B cell (primary cell): ENCODE measurements at regions not wholly inside any gene's neighbourhood (a gene's known extent, or its start where the extent isn't known, plus 50 kb on each side); places are given as distances from the start of the nearest gene placed in this dataset.

Experiments
- ATAC-seq: fragments of 200-7000 bp; cut with Tn5 transposase; one replicate; pipeline ENCODE4 v1.10.0; 2021; ENCODE audit warnings: low read depth, mild to moderate bottlenecking, moderate number of reproducible peaks, moderate library complexity
- CTCF ChIA-PET: fragments of 350-600 bp; sonication (Branson Sonifier 250); formaldehyde crosslinking; loops from one replicate; lab custom pipeline; 2021; ENCODE audit warnings: antibody characterized with exemption, inconsistent platforms; lab: Charles Lee
- POLR2A ChIA-PET: fragments of 350-600 bp; sonication (Branson Sonifier 250); formaldehyde crosslinking; loops from one replicate; lab custom pipeline; 2021; ENCODE audit warnings: antibody characterized with exemption; lab: Charles Lee
- DNase-seq: peaks from one replicate; pipeline ENCODE4 v3.0.0; 2013
- H2AFZ ChIP-seq: 2 replicates; pipeline ENCODE4 v1.6.1; 2012; ENCODE audit warnings: mild to moderate bottlenecking, low read depth, low read length; ENCODE audit not compliant: insufficient read depth, poor library complexity, severe bottlenecking
- H3K27ac ChIP-seq, 2 donors: 1 replicate in 1 of 2; 2 replicates in 1 of 2; pipeline ENCODE4 v1.5.1; 2012 to 2013; ENCODE audit warnings: low read length in 2 of 2, mild to moderate bottlenecking in 2 of 2, moderate library complexity in 1 of 2
- H3K27me3 ChIP-seq, 4 experiments: fragments of 200-600 bp in 1 of 4; sonication (generic) in 1 of 4; replicated peaks in 1 of 4; 1 replicate in 2 of 4; 2 replicates in 2 of 4; pipeline versions ENCODE4 v1.6.1 to v1.7.0; 2013 to 2016; ENCODE audit warnings: low read length in 3 of 4, mild to moderate bottlenecking in 2 of 4, mixed read lengths in 1 of 4, moderate library complexity in 1 of 4; ENCODE audit not compliant: insufficient read depth in 4 of 4, control insufficient read depth in 3 of 4; ENCODE audit errors: control extremely low read depth in 1 of 4
- H3K36me3 ChIP-seq, 2 experiments: replicated peaks in 1 of 2; 1 replicate in 1 of 2; 2 replicates in 1 of 2; pipeline versions ENCODE4 v1.6.1 to v1.7.1; 2013; ENCODE audit warnings: low read length in 1 of 2; ENCODE audit not compliant: insufficient read depth in 2 of 2, control insufficient read depth in 1 of 2; ENCODE audit errors: control extremely low read depth in 1 of 2, extremely low read depth in 1 of 2
- H3K4me1 ChIP-seq, 2 donors: fragments of 200-600 bp in 1 of 2; sonication (generic) in 1 of 2; 1 replicate in 1 of 2; 2 replicates in 1 of 2; pipeline versions ENCODE4 v1.5.1 to v1.6.1; 2013 to 2017; ENCODE audit warnings: low read length in 2 of 2; ENCODE audit not compliant: control insufficient read depth in 2 of 2, insufficient read depth in 2 of 2
- H3K4me2 ChIP-seq: replicated peaks from 2 replicates; pipeline ENCODE3; 2012; ENCODE audit warnings: mild to moderate bottlenecking, low read depth, low read length; ENCODE audit not compliant: poor library complexity, severe bottlenecking
- H3K4me3 ChIP-seq, 5 experiments: fragments of 200-600 bp in 1 of 5; sonication (generic) in 1 of 5; 1 replicate in 3 of 5; 2 replicates in 2 of 5; pipeline versions ENCODE4 v1.5.1 to v1.7.0; 2011 to 2016; ENCODE audit warnings: low read length in 4 of 5, mild to moderate bottlenecking in 4 of 5, low read depth in 2 of 5, control low read depth in 1 of 5, moderate library complexity in 1 of 5; ENCODE audit not compliant: insufficient read depth in 1 of 5; ENCODE audit errors: control extremely low read depth in 1 of 5, extremely low read depth in 1 of 5
- H3K79me2 ChIP-seq: fragments of 200-600 bp; sonication (generic); one replicate; pipeline ENCODE4 v1.6.0; 2016; ENCODE audit warnings: low read length; ENCODE audit not compliant: control insufficient read depth, insufficient read depth
- H3K9ac ChIP-seq: fragments of 200-600 bp; sonication (generic); 2 replicates; pipeline ENCODE4 v1.6.1; 2017; ENCODE audit warnings: mild to moderate bottlenecking, low read length, moderate library complexity
- H3K9me3 ChIP-seq, 3 donors: one replicate each; pipeline versions ENCODE4 v1.6.1 to v1.7.1; 2013; ENCODE audit warnings: low read length in 2 of 3; ENCODE audit not compliant: control insufficient read depth in 2 of 3, insufficient read depth in 1 of 3; ENCODE audit errors: control extremely low read depth in 1 of 3
- H4K20me1 ChIP-seq: 2 replicates; pipeline ENCODE4 v1.6.0; 2012; ENCODE audit warnings: mild to moderate bottlenecking, low read length; ENCODE audit not compliant: insufficient read depth, control insufficient read depth, poor library complexity, severe bottlenecking
- H3K27ac Mint-ChIP-seq: one replicate; pipeline ENCODE4 v1.8.0; 2021; ENCODE audit warnings: mixed read lengths
- H3K27me3 Mint-ChIP-seq: one replicate; pipeline ENCODE4 v1.8.0; 2021; ENCODE audit warnings: mixed read lengths
- H3K4me1 Mint-ChIP-seq: one replicate; pipeline ENCODE4 v1.8.0; 2021; ENCODE audit warnings: mixed read lengths
- H3K4me3 Mint-ChIP-seq: one replicate; pipeline ENCODE4 v1.8.0; 2021; ENCODE audit warnings: mixed read lengths
- H3K9me3 Mint-ChIP-seq: one replicate; pipeline ENCODE4 v1.8.0; 2022; ENCODE audit warnings: mixed read lengths; ENCODE audit not compliant: insufficient read depth
- CTCF ChIP-seq: fragments of 200-600 bp; IDR thresholded peaks from one replicate; pipeline ENCODE4 v1.8.0; 2022; ENCODE audit warnings: antibody characterized with exemption, mild to moderate bottlenecking
- EZH2 ChIP-seq: IDR thresholded peaks from 2 replicates; pipeline ENCODE4 v1.6.1; 2012; ENCODE audit warnings: borderline replicate concordance, low read depth, mild to moderate bottlenecking, moderate library complexity, low read length; ENCODE audit not compliant: insufficient read depth, poor library complexity, severe bottlenecking
- WGBS: methylation state at CpG from one replicate; pipeline ENCODE4 v1.1.5; 2013; ENCODE audit warnings: missing lambda C conversion rate; ENCODE audit not compliant: insufficient coverage; 5-methylcytosine and 5-hydroxymethylcytosine counted together
- intact Hi-C: fragments of 100-400 bp; cut with micrococcal nuclease; formaldehyde crosslinking; loops from one replicate; pipeline ENCODE4 v1.10.0; 2022

- H3K36me3 ChIP-seq, result no peaks in the 10 kb centered on the region
- peaks cover 0 to 2% (median 0%) of the 10 kb centered on the region in 3 donors for H3K9me3 ChIP-seq
- H2AFZ ChIP-seq, result no peak overlapping the region
- H3K79me2 ChIP-seq, result no peaks in the 10 kb centered on the region
- no peak overlapping the region for H3K4me3 ChIP-seq
- intact Hi-C loops, result no loop called here
- no peak overlapping the region for H3K4me2 ChIP-seq
- ATAC-seq, result no peak
- H3K27ac ChIP-seq, result no peak overlapping the region
- TF ChIP-seq EZH2 (no peak), CTCF (no peak)
- CTCF ChIA-PET, result no interaction called here
- H3K27ac Mint-ChIP-seq, result no peak overlapping the region
- H3K9me3 Mint-ChIP-seq, result no peaks in the 10 kb centered on the region
- no peaks in the 10 kb centered on the region for H3K4me1 ChIP-seq
- H3K4me3 Mint-ChIP-seq, result no peak overlapping the region
- H4K20me1 ChIP-seq, result no peaks in the 10 kb centered on the region
- POLR2A ChIA-PET, result no interaction called here
- H3K27me3 ChIP-seq, result peaks cover 0 to 3% (median 0%) of the 10 kb centered on the region in 4 experiments
- no peak overlapping the region for H3K9ac ChIP-seq
- DNase-seq, result no peak
- H3K4me1 Mint-ChIP-seq, result no peaks in the 10 kb centered on the region
- H3K27me3 Mint-ChIP-seq, result peaks cover 30% of the 10 kb centered on the region
These were observed 171.1 kb downstream of the ABCC12 start for GRCh38 chr16:47984669-47985068.

- Histone ChIP-seq H3K79me2 (no peaks in the 10 kb centered on the region), H3K4me1 (no peaks in the 10 kb centered on the region), H3K9me3 (peaks cover 0 to 2% (median 0%) of the 10 kb centered on the region in 3 donors), H3K36me3 (no peaks in the 10 kb centered on the region), H3K4me2 (no peak overlapping the region), H4K20me1 (no peaks in the 10 kb centered on the region), H2AFZ (no peak overlapping the region), H3K9ac (no peak overlapping the region), H3K4me3 (no peak overlapping the region), H3K27ac (no peak overlapping the region), H3K27me3 (peaks cover 0 to 3% (median 0%) of the 10 kb centered on the region in 4 experiments)
- intact Hi-C loops, result no loop called here
- no peak overlapping the region for H3K27ac Mint-ChIP-seq
- DNase-seq (no peak), ATAC-seq (no peak)
- H3K4me1 Mint-ChIP-seq, result no peaks in the 10 kb centered on the region
- H3K4me3 Mint-ChIP-seq, result no peak overlapping the region
- ChIA-PET POLR2A (no interaction called here), CTCF (no interaction called here)
- WGBS, result 88% methylated on average over 3 of the region's 5 CpGs
- H3K27me3 Mint-ChIP-seq, result peaks cover 34% of the 10 kb centered on the region
- TF ChIP-seq EZH2 (no peak), CTCF (no peak)
- H3K9me3 Mint-ChIP-seq, result no peaks in the 10 kb centered on the region
These were observed 171.7 kb downstream of the ABCC12 start for GRCh38 chr16:47983999-47984580.
